Epithelial cell of proximal tubule (primary cell): ENCODE measurements at regions not wholly inside any gene's neighbourhood (a gene's known extent, or its start where the extent isn't known, plus 50 kb on each side); places are given as distances from the start of the nearest gene placed in this dataset.
A peak's percentile ranks its signal among the peaks of the same experiment; 100 is the strongest.

Experiments
- DNase-seq: peaks from one replicate; pipeline ENCODE4 v3.0.0-alpha.2; 2011; ENCODE audit warnings: low read depth
- H3K4me3 ChIP-seq: 2 replicates; pipeline ENCODE4 v1.5.1; 2011; ENCODE audit warnings: low read depth, mild to moderate bottlenecking, low read length
- CTCF ChIP-seq: conservative IDR thresholded peaks from 2 replicates; pipeline ENCODE4 v1.5.1; 2012; ENCODE audit warnings: low read depth, mild to moderate bottlenecking, low read length

- no peak for TF ChIP-seq CTCF
- no peak overlapping the region for H3K4me3 ChIP-seq
- DNase-seq = no peak
Observed at GRCh38 chr4:15341733-15342300, 86.0 kb upstream of the C1QTNF7 start.

DNA sequence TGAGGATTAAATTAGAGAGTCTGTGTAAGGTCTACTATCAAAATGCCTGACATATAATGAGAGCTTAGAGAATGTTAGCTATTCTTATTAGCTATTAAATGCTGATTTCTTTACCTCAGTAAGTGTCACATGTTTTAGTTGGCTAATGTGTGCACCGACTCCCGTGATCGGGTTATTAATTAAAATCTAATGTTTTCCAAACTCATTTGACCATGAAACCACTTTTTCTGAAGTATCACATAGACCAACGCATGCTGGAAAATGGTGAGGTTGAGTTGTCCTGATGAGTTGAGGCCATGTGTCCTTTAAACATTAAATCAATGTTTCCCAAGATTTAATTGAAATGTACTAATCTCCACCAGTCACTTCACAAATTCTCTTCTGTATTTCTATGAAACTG lies 84.8 kb upstream of the C1QTNF7 start:
- H3K4me3 ChIP-seq = no peak overlapping the region
- DNase-seq = peak; percentile 61
- no peak for TF ChIP-seq CTCF

DNA sequence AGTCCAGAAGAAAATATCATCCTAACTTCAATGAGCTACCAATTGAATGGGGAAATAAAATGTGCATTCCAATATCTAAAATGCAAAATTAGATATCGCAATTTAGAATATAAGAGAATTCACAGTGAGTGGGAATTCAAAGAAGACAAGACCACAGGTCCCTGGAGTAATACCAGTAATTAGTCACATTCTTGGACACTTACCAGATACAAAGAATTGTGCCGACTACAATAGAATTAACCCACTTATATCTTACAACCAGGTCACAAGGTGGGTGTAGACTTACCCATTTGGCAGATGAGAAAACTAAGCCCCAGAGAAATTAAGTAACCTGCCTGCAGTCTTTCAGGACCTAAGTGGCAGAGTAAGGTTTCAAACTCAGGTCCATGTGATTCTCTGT lies 84.3 kb upstream of the C1QTNF7 start:
- no peak for TF ChIP-seq CTCF
- H3K4me3 ChIP-seq = no peak overlapping the region
- DNase-seq = no peak

DNA sequence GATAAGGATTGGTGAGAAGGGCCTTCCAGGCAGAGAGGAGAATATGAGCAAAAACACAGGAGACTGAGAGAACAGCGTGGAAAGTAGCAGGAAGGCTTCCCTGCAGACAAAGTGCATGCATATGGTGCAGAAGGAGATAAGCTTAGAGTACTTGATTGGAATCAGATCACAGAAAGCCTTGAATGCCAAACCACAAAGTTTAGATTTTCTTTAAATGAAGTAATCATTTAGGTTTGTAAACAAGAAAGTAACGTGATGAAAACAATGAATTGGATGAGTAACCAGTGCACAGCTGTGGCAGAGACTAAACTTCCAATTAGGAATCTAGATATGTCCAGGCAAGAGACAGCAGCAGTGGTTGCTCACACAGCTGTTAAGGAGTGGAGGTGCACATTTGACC lies 83.8 kb upstream of the C1QTNF7 start:
- DNase-seq = no peak
- TF ChIP-seq CTCF = no peak
- no peak overlapping the region for H3K4me3 ChIP-seq

DNA sequence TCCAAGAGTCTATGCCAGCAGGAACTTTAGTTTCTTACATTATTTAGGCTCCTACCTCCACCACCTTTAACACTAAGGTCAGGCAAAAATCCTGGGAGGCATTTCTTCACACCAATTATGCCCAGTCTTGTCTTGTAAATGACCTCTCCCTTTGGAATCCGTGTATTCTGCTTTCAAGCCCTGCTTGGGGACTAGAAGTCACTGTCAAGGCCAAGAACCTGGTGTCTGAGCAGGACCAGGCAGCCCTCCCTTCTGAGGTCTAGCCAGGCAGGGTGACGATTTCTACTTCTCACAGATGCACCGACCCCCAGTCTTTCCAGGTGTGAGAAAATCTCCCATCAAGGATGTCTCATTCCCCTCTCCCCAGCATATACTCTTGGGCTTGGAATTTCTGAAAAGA lies 82.7 kb upstream of the C1QTNF7 start:
- H3K4me3 ChIP-seq = no peak overlapping the region
- no peak for DNase-seq
- no peak for TF ChIP-seq CTCF

DNA sequence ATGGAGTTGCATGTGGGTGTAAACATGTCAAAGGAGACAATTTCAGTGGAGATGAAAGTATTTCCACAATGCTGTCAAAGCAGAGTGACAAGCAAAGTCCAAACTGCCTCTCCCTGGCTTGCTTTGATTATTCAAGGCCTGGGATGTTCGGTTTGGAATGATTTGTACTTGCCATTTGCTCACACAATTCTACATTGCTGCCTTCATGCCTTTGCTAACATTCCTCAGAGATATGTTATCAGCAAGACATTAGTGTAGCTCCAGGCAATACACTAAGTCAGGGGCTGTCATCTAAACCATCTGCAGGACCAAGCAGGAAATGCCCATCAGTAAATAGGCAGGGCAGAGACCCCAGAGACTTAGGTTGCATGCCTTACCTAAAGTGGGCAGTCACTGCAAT lies 79.6 kb upstream of the C1QTNF7 start:
- DNase-seq = no peak
- TF ChIP-seq CTCF = no peak
- no peak overlapping the region for H3K4me3 ChIP-seq

- no peak for TF ChIP-seq CTCF
- no peak for DNase-seq
- H3K4me3 ChIP-seq = no peak overlapping the region
Observed at GRCh38 chr4:15348695-15349094, 79.1 kb upstream of the C1QTNF7 start.
